C4-2B (cell line): ENCODE measurements at regions not wholly inside any gene's neighbourhood (a gene's known extent, or its start where the extent isn't known, plus 50 kb on each side); places are given as distances from the start of the nearest gene placed in this dataset.

ENCODE experiments used
- CTCF ChIP-seq: fragments of 450-650 bp; conservative IDR thresholded peaks from 2 replicates; pipeline ENCODE4 v1.5.1; 2017; ENCODE audit warnings: mild to moderate bottlenecking
- ZFX ChIP-seq: fragments of 450-650 bp; IDR thresholded peaks from 2 replicates; pipeline ENCODE4 v1.6.1; 2017

GRCh38 chr18:75700561-75700960, 273.1 kb upstream of the SMIM21 start:
- no peak for TF ChIP-seq CTCF
- no peak for TF ChIP-seq ZFX
